ENCODE measurements at regions not wholly inside any gene's neighbourhood (a gene's known extent, or its start where the extent isn't known, plus 50 kb on each side); places are given as distances from the start of the nearest gene placed in this dataset.

DNA sequence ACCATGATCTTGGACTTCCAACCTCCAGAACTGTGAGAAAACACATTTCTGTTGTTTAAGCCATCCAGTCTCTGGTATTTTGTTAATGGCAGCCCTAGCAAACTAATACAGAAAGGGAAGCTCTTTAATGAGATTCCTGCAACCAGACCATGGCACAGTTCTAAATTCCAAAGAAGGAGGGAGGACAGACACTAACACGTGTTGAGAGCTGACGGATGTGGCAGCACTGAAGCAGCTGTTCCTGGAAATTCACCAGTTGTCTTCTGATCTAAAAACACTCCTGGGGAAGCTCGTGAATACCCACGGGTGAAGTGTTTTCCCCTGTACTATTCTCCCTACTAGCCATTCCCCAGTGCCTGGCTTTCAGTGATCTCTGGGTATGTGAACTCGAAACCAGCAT is 56.7 kb downstream of the RPL22L1 start:
- TF ChIP-seq YY1 (IDR thresholded peaks at IDR 0.05; ENCODE audit: insufficient read depth, insufficient read length) (no peak), ZNF274 (IDR thresholded peaks at IDR 0.05; ENCODE audit: low read depth, low read length) (no peak)
